HepG2 (cell line): ENCODE measurements at regions not wholly inside any gene's neighbourhood (a gene's known extent, or its start where the extent isn't known, plus 50 kb on each side); places are given as distances from the start of the nearest gene placed in this dataset.

Experiments used
- CC2D1A ChIP-seq: sonication (generic); formaldehyde crosslinking; IDR thresholded peaks from 2 replicates; pipeline ENCODE4 v1.8.1; 2023; ENCODE audit warnings: mild to moderate bottlenecking, missing genetic modification reagents
- FOXM1 ChIP-seq: sonication (generic); formaldehyde crosslinking; IDR thresholded peaks from 2 replicates; pipeline ENCODE4 v1.5.0; 2020; ENCODE audit warnings: missing genetic modification reagents
- GATAD1 ChIP-seq: IDR thresholded peaks from 2 replicates; pipeline ENCODE4 v1.6.1; 2016; ENCODE audit warnings: missing genetic modification reagents, missing compliant biosample characterization
- GRHL1 ChIP-seq: sonication (generic); formaldehyde crosslinking; conservative IDR thresholded peaks from 2 replicates; pipeline ENCODE4 v1.8.0; 2022; ENCODE audit warnings: missing genetic modification reagents
- MTA1 ChIP-seq: sonication (generic); formaldehyde crosslinking; IDR thresholded peaks from 2 replicates; pipeline ENCODE4 v1.4.0; 2020; ENCODE audit warnings: missing genetic modification reagents, mild to moderate bottlenecking, borderline replicate concordance
- NFYB ChIP-seq: sonication (generic); formaldehyde crosslinking; IDR thresholded peaks from 2 replicates; pipeline ENCODE4 v1.4.0; 2020; ENCODE audit warnings: missing genetic modification reagents
- SIX1 ChIP-seq: sonication (generic); formaldehyde crosslinking; IDR thresholded peaks from 2 replicates; pipeline ENCODE4 v1.4.0; 2020; ENCODE audit warnings: missing genetic modification reagents, borderline replicate concordance
- SMARCE1 ChIP-seq: fragments of 450-650 bp; IDR thresholded peaks from 2 replicates; pipeline ENCODE4 v1.6.1; 2017; ENCODE audit warnings: borderline replicate concordance
- YEATS2 ChIP-seq: sonication (generic); formaldehyde crosslinking; IDR thresholded peaks from 2 replicates; pipeline ENCODE4 v1.4.0; 2020; ENCODE audit warnings: missing genetic modification reagents, borderline replicate concordance
- YEATS4 ChIP-seq: sonication (generic); formaldehyde crosslinking; IDR thresholded peaks from 2 replicates; pipeline ENCODE4 v1.4.0; 2020; ENCODE audit warnings: missing genetic modification reagents, borderline replicate concordance
- ZBTB3 ChIP-seq: sonication (generic); formaldehyde crosslinking; IDR thresholded peaks from 2 replicates; pipeline ENCODE4 v1.4.0; 2020; ENCODE audit warnings: low read depth, mild to moderate bottlenecking, moderate library complexity, missing genetic modification reagents, borderline replicate concordance
- ZFY ChIP-seq: sonication (generic); formaldehyde crosslinking; IDR thresholded peaks from 2 replicates; pipeline ENCODE4 v1.4.0; 2020; ENCODE audit warnings: missing genetic modification reagents
- ZNF24 ChIP-seq: fragments of 450-650 bp; IDR thresholded peaks from 2 replicates; pipeline ENCODE4 v1.6.1; 2017; ENCODE audit warnings: antibody characterized with exemption, mild to moderate bottlenecking
- ZNF441 ChIP-seq: sonication (generic); formaldehyde crosslinking; IDR thresholded peaks from 2 replicates; pipeline ENCODE4 v1.7.0; 2021; ENCODE audit warnings: missing genetic modification reagents, borderline replicate concordance
- ZNF484 ChIP-seq: sonication (generic); formaldehyde crosslinking; IDR thresholded peaks from 2 replicates; pipeline ENCODE4 v1.5.1; 2020; ENCODE audit warnings: mild to moderate bottlenecking, low read depth, missing genetic modification reagents, borderline replicate concordance
- ZNF883 ChIP-seq: sonication (generic); formaldehyde crosslinking; IDR thresholded peaks from 2 replicates; pipeline ENCODE4 v1.5.1; 2020; ENCODE audit warnings: mild to moderate bottlenecking, missing genetic modification reagents; ENCODE audit errors: not compliant biosample characterization
- TF ChIP-seq, protein P1 (sequence below): sonication (generic); formaldehyde crosslinking; IDR thresholded peaks from 2 replicates; pipeline ENCODE4 v1.5.0; 2020; ENCODE audit warnings: mild to moderate bottlenecking, missing genetic modification reagents
- TF ChIP-seq, protein P2 (sequence below): sonication (generic); formaldehyde crosslinking; IDR thresholded peaks from 2 replicates; pipeline ENCODE4 v1.9.0; 2021; ENCODE audit warnings: missing genetic modification reagents, borderline replicate concordance
- TF ChIP-seq, protein P3 (sequence below): IDR thresholded peaks from 2 replicates; pipeline ENCODE4 v1.6.1; 2016; ENCODE audit warnings: mild to moderate bottlenecking, missing biosample characterization, missing genetic modification reagents

GRCh38 chr2:41847744-41848441 lies 199.9 kb upstream of the PKDCC start (continued):
- TF ChIP-seq, protein P1, sequence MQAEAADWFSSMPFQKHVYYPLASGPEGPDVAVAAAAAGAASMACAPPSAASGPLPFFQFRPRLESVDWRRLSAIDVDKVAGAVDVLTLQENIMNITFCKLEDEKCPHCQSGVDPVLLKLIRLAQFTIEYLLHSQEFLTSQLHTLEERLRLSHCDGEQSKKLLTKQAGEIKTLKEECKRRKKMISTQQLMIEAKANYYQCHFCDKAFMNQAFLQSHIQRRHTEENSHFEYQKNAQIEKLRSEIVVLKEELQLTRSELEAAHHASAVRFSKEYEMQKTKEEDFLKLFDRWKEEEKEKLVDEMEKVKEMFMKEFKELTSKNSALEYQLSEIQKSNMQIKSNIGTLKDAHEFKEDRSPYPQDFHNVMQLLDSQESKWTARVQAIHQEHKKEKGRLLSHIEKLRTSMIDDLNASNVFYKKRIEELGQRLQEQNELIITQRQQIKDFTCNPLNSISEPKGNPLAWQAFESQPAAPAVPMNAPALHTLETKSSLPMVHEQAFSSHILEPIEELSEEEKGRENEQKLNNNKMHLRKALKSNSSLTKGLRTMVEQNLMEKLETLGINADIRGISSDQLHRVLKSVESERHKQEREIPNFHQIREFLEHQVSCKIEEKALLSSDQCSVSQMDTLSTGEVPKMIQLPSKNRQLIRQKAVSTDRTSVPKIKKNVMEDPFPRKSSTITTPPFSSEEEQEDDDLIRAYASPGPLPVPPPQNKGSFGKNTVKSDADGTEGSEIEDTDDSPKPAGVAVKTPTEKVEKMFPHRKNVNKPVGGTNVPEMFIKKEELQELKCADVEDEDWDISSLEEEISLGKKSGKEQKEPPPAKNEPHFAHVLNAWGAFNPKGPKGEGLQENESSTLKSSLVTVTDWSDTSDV (CRISPR knock-in tag), result no peak
- TF ChIP-seq GRHL1 (CRISPR knock-in tag) (no peak), SIX1 (CRISPR knock-in tag) (peak; percentile 100), FOXM1 (CRISPR knock-in tag) (no peak), NFYB (CRISPR knock-in tag) (peak; percentile 26; the same call in 1 of the 2 replicates), ZBTB3 (CRISPR knock-in tag) (peak; percentile 59; the same call in 1 of the 2 replicates), ZNF883 (CRISPR knock-in tag) (no peak), ZNF484 (no peak), YEATS2 (CRISPR knock-in tag) (peak; percentile 72; the same call in 1 of the 2 replicates), MTA1 (CRISPR knock-in tag) (peak; percentile 53; the same call in 1 of the 2 replicates), ZFY (CRISPR knock-in tag) (no peak), YEATS4 (peak; percentile 50; the same call in 1 of the 2 replicates), ZNF24 (0 out of 2 replicates have a peak, but pooled peaks have one; percentile 29), CC2D1A (no peak), GATAD1 (CRISPR knock-in tag) (peak; percentile 76), ZNF441 (peak; percentile 32; the same call in 1 of the 2 replicates), SMARCE1 (no peak)
- TF ChIP-seq, protein P2, sequence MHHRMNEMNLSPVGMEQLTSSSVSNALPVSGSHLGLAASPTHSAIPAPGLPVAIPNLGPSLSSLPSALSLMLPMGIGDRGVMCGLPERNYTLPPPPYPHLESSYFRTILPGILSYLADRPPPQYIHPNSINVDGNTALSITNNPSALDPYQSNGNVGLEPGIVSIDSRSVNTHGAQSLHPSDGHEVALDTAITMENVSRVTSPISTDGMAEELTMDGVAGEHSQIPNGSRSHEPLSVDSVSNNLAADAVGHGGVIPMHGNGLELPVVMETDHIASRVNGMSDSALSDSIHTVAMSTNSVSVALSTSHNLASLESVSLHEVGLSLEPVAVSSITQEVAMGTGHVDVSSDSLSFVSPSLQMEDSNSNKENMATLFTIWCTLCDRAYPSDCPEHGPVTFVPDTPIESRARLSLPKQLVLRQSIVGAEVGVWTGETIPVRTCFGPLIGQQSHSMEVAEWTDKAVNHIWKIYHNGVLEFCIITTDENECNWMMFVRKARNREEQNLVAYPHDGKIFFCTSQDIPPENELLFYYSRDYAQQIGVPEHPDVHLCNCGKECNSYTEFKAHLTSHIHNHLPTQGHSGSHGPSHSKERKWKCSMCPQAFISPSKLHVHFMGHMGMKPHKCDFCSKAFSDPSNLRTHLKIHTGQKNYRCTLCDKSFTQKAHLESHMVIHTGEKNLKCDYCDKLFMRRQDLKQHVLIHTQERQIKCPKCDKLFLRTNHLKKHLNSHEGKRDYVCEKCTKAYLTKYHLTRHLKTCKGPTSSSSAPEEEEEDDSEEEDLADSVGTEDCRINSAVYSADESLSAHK (CRISPR knock-in tag), result no peak
- TF ChIP-seq, protein P3, sequence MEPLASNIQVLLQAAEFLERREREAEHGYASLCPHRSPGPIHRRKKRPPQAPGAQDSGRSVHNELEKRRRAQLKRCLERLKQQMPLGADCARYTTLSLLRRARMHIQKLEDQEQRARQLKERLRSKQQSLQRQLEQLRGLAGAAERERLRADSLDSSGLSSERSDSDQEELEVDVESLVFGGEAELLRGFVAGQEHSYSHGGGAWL (CRISPR knock-in tag), result no peak
